ENCODE measurements at regions not wholly inside any gene's neighbourhood (a gene's known extent, or its start where the extent isn't known, plus 50 kb on each side); places are given as distances from the start of the nearest gene placed in this dataset.
A peak's percentile ranks its signal among the peaks of the same experiment; 100 is the strongest.

DNA sequence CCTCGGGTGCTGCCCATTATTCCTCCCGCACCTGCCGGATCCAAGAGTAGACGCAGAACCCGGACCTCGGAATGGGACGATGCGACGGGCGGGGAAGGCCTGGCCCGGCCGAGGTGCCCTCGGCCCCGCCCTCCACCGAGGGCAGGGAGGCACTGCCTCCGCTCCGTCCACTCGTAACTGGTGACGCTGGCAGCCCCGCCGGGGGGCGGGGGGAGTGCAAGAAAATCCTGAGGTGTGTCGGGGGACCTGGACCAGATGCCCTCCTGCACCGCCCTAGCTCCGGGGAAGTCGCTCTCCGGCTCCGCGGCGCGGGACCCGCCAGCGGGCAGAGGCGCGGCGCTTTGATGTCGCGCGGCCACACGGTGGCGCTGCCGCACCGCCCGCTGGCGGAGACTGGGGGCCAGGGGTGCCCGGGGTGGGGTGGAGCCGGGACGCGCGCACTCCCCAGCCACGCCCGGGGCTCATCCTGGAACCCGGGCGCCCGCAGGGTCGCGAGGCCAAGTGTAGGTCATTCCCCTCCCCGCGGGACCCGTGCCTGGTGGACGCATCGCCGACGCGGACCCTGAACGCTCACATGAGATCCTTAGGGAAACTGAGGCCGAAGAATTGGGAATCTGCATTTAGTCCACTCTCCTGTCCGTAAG is 202.8 kb downstream of the TTC8 start:
- DNase-seq (ENCODE audit: low spot score) (no peak), ATAC-seq (ENCODE audit: low FRiP score) (peak; percentile 80)
- TF ChIP-seq, protein P1, sequence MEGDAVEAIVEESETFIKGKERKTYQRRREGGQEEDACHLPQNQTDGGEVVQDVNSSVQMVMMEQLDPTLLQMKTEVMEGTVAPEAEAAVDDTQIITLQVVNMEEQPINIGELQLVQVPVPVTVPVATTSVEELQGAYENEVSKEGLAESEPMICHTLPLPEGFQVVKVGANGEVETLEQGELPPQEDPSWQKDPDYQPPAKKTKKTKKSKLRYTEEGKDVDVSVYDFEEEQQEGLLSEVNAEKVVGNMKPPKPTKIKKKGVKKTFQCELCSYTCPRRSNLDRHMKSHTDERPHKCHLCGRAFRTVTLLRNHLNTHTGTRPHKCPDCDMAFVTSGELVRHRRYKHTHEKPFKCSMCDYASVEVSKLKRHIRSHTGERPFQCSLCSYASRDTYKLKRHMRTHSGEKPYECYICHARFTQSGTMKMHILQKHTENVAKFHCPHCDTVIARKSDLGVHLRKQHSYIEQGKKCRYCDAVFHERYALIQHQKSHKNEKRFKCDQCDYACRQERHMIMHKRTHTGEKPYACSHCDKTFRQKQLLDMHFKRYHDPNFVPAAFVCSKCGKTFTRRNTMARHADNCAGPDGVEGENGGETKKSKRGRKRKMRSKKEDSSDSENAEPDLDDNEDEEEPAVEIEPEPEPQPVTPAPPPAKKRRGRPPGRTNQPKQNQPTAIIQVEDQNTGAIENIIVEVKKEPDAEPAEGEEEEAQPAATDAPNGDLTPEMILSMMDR (IDR thresholded peaks at IDR 0.05) = peak in 2 of 3 donors; percentile 57 to 84

DNA sequence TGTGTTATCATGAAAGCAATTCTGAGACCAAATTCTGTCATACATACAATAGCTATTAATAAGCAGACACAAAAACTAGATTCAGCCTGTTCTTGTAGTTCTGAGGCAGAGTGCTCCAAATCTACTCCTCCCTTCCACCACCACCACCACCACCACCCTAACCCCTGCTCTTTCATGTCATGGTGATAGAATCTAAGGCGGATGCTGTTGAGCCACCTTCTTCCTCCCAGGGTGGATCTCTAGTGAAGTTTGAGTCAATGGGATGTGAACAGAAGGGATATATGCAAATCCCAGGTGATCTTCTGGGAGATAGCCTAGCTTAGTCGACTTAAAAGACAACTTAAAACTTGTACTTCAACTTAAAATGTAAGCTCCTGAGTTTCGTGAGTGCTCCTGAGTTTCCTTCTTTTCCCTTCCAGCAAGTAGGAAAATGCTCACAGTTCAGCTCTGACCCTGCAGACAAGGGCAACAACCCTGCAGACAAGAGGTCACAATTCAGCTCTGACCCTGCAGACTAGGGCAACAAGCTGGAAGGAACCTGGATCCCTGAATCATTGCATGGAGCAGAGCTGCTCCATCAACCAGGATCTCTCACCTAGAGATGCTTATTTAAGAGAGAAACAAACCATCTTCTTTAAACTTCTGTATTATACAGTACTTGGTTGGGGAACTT is 204.1 kb downstream of the TTC8 start:
- TF ChIP-seq, protein P1 (IDR thresholded peaks at IDR 0.05) = no peak
- ATAC-seq (ENCODE audit: low FRiP score) (no peak), DNase-seq (ENCODE audit: low spot score) (no peak)

DNA sequence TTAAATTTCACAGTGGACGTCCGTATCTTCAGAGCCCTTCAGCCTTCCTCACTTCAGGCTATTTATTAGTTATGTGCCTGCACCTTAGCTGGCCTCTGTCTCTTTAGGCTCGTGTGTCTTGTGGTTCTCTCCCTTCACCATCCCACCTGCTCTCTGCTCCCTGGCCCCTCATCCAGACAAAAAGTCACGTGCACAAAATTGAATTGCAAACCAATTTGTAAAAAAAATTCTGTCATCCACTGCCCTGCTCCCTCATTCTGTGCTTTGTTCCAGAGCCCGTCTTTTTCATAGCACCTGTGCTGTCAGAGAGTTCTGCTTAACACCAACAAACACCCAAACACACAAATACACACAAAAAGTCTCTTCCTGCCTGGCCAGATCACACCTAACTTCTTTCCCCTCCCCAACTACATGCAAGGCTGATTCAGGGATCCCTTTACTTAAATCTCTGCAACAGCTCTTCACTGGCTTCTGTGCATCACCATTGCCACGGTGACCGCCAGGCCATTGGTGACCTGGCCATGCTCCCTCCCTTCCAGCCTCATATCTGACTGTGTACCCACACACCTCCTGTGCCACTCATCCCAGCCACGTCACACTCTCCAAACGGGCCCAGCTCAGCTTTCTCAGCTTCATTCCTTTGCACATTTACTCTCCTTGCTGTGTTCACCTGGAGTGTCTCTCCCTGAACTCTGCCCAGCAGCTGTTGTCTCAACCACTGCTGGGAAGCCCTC is 205.7 kb downstream of the TTC8 start:
- ATAC-seq (ENCODE audit: low FRiP score) = no peak
- TF ChIP-seq, protein P1 (IDR thresholded peaks at IDR 0.05) = no peak
- DNase-seq (ENCODE audit: low spot score) = no peak

DNA sequence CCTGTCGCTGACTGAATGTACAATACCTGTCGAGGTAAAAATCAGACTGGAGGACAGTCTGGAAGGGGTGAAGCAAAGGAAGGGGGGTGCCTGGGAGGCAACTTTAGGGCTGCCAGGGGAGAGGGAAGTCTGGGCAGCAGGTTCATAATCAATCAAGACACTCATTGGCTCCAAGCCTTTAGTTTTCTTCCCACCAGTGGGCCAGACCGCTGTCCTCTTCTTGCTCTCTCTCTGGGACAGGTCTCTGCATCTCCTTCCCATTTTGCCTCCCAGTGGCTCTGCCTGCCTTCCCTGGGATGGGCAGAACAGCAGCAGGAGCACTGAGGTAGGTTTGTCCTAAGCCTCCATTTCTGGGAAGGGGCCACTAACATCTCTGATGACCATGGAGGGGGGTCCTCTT is 206.5 kb downstream of the TTC8 start:
- no peak for ATAC-seq (ENCODE audit: low FRiP score)
- TF ChIP-seq, protein P1 (IDR thresholded peaks at IDR 0.05) = no peak
- DNase-seq (ENCODE audit: low spot score) = no peak

DNA sequence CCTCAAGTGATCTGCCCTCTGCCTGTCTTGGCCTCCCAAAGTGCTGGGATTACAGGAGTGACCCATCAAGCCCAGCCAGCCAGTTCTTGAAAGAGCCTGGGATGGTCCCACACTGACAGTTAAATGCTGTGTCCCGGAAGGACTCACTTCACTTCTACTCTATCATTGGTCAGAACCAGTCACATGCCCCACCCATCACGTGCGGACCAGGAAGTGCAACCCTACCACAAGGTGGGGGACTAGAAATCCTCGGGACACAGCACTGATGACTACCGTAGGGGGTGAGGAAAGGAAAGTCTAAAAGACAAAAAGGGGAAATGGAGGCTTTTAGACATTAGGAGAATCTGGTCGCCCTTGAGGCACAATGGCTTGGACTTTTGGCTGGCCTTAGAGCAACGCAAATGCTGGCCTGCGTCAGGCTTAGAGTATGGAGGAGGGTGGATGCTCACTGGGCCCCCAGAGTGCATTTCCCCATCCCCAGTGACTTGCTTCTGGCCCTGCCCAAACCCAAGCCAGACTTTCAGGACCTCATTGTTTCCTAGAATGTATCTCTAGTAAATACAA is 207.7 kb downstream of the TTC8 start:
- no peak for DNase-seq (ENCODE audit: low spot score)
- ATAC-seq (ENCODE audit: low FRiP score) = no peak
- TF ChIP-seq, protein P1 (IDR thresholded peaks at IDR 0.05) = no peak

DNA sequence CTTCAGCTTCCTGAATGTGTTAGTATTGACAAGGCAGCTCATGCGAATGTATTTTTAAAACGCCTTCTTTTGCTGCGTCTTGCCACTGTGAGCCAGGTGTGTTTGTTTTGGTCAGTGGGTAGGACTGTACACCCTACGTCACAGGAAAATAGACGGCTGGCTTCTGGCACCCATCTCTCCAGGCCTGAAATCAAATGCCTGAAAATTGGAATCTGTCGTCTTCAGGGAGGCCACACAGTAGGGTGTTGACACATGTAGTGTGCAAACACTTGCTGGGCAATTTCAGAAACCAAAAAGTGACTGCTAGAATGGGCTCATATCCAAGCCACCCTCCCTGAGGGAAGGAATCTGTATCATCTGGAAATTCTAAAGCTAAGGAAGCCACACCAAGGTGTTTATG is 209.3 kb downstream of the TTC8 start:
- ATAC-seq (ENCODE audit: low FRiP score) (no peak), DNase-seq (ENCODE audit: low spot score) (no peak)

More for the DNA sequence above, 209.3 kb downstream of the TTC8 start:
- TF ChIP-seq, protein P1 (IDR thresholded peaks at IDR 0.05) = no peak
